ENCODE measurements at regions not wholly inside any gene's neighbourhood (a gene's known extent, or its start where the extent isn't known, plus 50 kb on each side); places are given as distances from the start of the nearest gene placed in this dataset.

DNA sequence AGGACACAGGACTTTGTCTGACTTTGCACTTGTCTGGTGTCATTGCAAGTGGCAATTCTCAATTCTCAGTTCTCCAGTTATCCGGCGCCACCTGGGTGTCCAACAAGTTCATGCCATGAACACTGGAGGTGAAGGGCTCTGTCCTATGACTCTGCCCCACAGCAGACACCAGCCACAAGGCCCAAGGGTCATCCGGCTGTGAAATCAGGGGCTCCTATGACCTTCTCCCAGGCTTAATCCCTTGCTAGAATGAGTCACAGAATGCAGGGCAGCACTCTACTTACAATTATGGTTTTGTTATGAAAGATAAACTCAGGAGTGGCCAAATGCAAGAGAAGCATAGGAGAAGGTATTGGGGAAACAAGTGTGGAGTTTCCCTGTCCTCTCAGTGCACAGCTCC, 392.0 kb downstream of the GADD45G start (continued):
- TF ChIP-seq, protein P1, sequence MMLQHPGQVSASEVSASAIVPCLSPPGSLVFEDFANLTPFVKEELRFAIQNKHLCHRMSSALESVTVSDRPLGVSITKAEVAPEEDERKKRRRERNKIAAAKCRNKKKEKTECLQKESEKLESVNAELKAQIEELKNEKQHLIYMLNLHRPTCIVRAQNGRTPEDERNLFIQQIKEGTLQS (IDR thresholded peaks at IDR 0.05; ENCODE audit: borderline replicate concordance, extremely low read depth, low read depth, low read length), result no peak
- TF ChIP-seq SMC3 (IDR thresholded peaks at IDR 0.05; ENCODE audit: borderline replicate concordance, low read length) (peak; percentile 12; the same call in 1 of the 2 replicates), CHD2 (IDR thresholded peaks at IDR 0.05; ENCODE audit: borderline replicate concordance, low read depth, low read length) (no peak), STAT3 (IDR thresholded peaks at IDR 0.05; ENCODE audit: low read depth, low read length) (no peak), ZNF24 (IDR thresholded peaks at IDR 0.05) (no peak), KAT2A (conservative IDR thresholded peaks at IDR 0.05; ENCODE audit: control insufficient read depth, low read depth, low read length) (no peak), ZSCAN29 (IDR thresholded peaks at IDR 0.05) (no peak), KDM1A (IDR thresholded peaks at IDR 0.05; ENCODE audit: borderline replicate concordance) (no peak), KLF5 (IDR thresholded peaks at IDR 0.05; ENCODE audit: partially characterized antibody) (no peak), ESRRA (IDR thresholded peaks at IDR 0.05; ENCODE audit: low read length) (no peak)
- TF ChIP-seq, protein P2, sequence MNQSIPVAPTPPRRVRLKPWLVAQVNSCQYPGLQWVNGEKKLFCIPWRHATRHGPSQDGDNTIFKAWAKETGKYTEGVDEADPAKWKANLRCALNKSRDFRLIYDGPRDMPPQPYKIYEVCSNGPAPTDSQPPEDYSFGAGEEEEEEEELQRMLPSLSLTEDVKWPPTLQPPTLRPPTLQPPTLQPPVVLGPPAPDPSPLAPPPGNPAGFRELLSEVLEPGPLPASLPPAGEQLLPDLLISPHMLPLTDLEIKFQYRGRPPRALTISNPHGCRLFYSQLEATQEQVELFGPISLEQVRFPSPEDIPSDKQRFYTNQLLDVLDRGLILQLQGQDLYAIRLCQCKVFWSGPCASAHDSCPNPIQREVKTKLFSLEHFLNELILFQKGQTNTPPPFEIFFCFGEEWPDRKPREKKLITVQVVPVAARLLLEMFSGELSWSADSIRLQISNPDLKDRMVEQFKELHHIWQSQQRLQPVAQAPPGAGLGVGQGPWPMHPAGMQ (IDR thresholded peaks at IDR 0.05; ENCODE audit: borderline replicate concordance), result no peak

DNA sequence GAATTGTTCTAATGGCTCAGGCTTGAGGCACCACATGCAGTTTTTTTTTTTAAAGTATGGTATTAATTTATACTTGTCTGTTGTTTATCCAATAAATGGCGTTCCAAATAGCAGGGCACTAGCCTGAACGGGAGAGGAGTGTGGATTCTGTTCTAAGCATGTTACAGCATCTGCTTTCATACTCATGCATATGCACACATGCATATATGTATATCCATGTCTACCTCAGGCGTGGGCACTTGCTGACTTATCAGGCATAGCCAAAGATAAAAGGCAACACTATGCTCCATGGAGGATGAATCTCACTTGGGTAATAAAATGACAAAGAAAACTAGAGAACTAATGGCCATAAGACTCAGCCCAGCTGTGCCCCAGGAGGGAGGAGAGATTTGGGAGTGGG, 393.8 kb downstream of the GADD45G start:
- no TSS peak for BruUV-seq (replicated peaks)
- Histone ChIP-seq H3K27me3 (replicated peaks in 1 of 2; ENCODE audit: control insufficient read depth in 2 of 2, insufficient read depth in 2 of 2, low read length in 1 of 2) (no peaks in the 10 kb centered on the region), H3K9me3 (replicated peaks; ENCODE audit: control insufficient read depth, insufficient read depth, low read length) (no peaks in the 10 kb centered on the region), H3K4me2 (ENCODE audit: control insufficient read depth, insufficient read depth) (no peak overlapping the region), H3K36me3 (ENCODE audit: control insufficient read depth in 2 of 2, insufficient read depth in 2 of 2, low read length in 1 of 2) (no peaks in the 10 kb centered on the region), H3K79me2 (ENCODE audit: control insufficient read depth, insufficient read depth, low read length) (no peaks in the 10 kb centered on the region), H4K20me1 (ENCODE audit: control insufficient read depth, insufficient read depth) (no peaks in the 10 kb centered on the region), H3K27ac (ENCODE audit: control insufficient read depth, insufficient read depth) (no peak overlapping the region), H3K4me1 (ENCODE audit: control insufficient read depth, insufficient read depth, low read length) (peaks cover 12% of the 10 kb centered on the region), H3K9ac (ENCODE audit: control insufficient read depth, insufficient read depth, low read length) (no peak overlapping the region), H2AFZ (ENCODE audit: control insufficient read depth, low read depth, low read length) (no peak overlapping the region; the same call in 1 of the 2 replicates), H3K4me3 (no peak overlapping the region)
- intact Hi-C loops (cut with micrococcal nuclease; ENCODE audit: unreplicated experiment), result no loop called here
- DNase-seq (ENCODE audit: low read depth, low spot score) (no peak), ATAC-seq (no peak), FAIRE-seq (no peak)
- in situ Hi-C loops (cut with MboI), result no loop called here
- ChIA-PET POLR2A (no interaction called here), SMC1A (ENCODE audit: uncharacterized antibody, unreplicated experiment) (interaction anchor here (0.6 to 3.0 kb wide), 3 partner anchors 8 to 401 kb away, joined by 3 to 11 read pairs (median 6); no protein-coding TSS in a partner anchor), RAD21 (ENCODE audit: unreplicated experiment) (interaction anchor here (1.2 to 2.9 kb wide), 2 partner anchors 298 to 395 kb away, joined by 4 to 16 read pairs; no protein-coding TSS in a partner anchor), CTCF (interaction anchor here (1.5 to 1.9 kb wide), 2 partner anchors 396 to 400 kb away, joined by 4 read pairs; no protein-coding TSS in a partner anchor)
- 97% methylated on average over 3 of the region's 3 CpGs for WGBS (ENCODE audit: insufficient coverage, insufficient replicate concordance, low lambda C conversion rate, missing lambda C conversion rate)
- no peak for TF ChIP-seq CHD1 (IDR thresholded peaks at IDR 0.05; ENCODE audit: low read depth, low read length)
- TF ChIP-seq YY1 (IDR thresholded peaks at IDR 0.05; ENCODE audit: low read depth, low read length), result no peak
- TF ChIP-seq, protein P3, sequence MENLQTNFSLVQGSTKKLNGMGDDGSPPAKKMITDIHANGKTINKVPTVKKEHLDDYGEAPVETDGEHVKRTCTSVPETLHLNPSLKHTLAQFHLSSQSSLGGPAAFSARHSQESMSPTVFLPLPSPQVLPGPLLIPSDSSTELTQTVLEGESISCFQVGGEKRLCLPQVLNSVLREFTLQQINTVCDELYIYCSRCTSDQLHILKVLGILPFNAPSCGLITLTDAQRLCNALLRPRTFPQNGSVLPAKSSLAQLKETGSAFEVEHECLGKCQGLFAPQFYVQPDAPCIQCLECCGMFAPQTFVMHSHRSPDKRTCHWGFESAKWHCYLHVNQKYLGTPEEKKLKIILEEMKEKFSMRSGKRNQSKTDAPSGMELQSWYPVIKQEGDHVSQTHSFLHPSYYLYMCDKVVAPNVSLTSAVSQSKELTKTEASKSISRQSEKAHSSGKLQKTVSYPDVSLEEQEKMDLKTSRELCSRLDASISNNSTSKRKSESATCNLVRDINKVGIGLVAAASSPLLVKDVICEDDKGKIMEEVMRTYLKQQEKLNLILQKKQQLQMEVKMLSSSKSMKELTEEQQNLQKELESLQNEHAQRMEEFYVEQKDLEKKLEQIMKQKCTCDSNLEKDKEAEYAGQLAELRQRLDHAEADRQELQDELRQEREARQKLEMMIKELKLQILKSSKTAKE (IDR thresholded peaks at IDR 0.05; ENCODE audit: low read depth, poor library complexity, severe bottlenecking), result no peak
- no peak for TF ChIP-seq HDAC2 (IDR thresholded peaks at IDR 0.05)
- TF ChIP-seq, protein P4, sequence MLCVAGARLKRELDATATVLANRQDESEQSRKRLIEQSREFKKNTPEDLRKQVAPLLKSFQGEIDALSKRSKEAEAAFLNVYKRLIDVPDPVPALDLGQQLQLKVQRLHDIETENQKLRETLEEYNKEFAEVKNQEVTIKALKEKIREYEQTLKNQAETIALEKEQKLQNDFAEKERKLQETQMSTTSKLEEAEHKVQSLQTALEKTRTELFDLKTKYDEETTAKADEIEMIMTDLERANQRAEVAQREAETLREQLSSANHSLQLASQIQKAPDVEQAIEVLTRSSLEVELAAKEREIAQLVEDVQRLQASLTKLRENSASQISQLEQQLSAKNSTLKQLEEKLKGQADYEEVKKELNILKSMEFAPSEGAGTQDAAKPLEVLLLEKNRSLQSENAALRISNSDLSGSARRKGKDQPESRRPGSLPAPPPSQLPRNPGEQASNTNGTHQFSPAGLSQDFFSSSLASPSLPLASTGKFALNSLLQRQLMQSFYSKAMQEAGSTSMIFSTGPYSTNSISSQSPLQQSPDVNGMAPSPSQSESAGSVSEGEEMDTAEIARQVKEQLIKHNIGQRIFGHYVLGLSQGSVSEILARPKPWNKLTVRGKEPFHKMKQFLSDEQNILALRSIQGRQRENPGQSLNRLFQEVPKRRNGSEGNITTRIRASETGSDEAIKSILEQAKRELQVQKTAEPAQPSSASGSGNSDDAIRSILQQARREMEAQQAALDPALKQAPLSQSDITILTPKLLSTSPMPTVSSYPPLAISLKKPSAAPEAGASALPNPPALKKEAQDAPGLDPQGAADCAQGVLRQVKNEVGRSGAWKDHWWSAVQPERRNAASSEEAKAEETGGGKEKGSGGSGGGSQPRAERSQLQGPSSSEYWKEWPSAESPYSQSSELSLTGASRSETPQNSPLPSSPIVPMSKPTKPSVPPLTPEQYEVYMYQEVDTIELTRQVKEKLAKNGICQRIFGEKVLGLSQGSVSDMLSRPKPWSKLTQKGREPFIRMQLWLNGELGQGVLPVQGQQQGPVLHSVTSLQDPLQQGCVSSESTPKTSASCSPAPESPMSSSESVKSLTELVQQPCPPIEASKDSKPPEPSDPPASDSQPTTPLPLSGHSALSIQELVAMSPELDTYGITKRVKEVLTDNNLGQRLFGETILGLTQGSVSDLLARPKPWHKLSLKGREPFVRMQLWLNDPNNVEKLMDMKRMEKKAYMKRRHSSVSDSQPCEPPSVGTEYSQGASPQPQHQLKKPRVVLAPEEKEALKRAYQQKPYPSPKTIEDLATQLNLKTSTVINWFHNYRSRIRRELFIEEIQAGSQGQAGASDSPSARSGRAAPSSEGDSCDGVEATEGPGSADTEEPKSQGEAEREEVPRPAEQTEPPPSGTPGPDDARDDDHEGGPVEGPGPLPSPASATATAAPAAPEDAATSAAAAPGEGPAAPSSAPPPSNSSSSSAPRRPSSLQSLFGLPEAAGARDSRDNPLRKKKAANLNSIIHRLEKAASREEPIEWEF (IDR thresholded peaks at IDR 0.05; ENCODE audit: insufficient replicate concordance, low read depth, low read length), result no peak
